Activated naive CD4-positive, alpha-beta T cell treated with anti-CD3 and anti-CD28 coated beads, Interleukin-2, amount 50 U/mL, for 24 hours (primary cell): ENCODE measurements at regions not wholly inside any gene's neighbourhood (a gene's known extent, or its start where the extent isn't known, plus 50 kb on each side); places are given as distances from the start of the nearest gene placed in this dataset.

Experiments
- H3K27ac Mint-ChIP-seq: one replicate; pipeline ENCODE4 v1.8.0; 2021; ENCODE audit warnings: mild to moderate bottlenecking, mixed read lengths
- H3K27me3 Mint-ChIP-seq: one replicate; pipeline ENCODE4 v1.8.0; 2021; ENCODE audit warnings: mixed read lengths
- H3K36me3 Mint-ChIP-seq: one replicate; pipeline ENCODE4 v1.8.0; 2021; ENCODE audit warnings: mixed read lengths
- H3K4me1 Mint-ChIP-seq: one replicate; pipeline ENCODE4 v1.8.0; 2021; ENCODE audit warnings: mixed read lengths
- H3K4me3 Mint-ChIP-seq: one replicate; pipeline ENCODE4 v1.8.0; 2021; ENCODE audit warnings: mild to moderate bottlenecking, mixed read lengths
- H3K9me3 Mint-ChIP-seq: one replicate; pipeline ENCODE4 v1.8.0; 2021; ENCODE audit warnings: mixed read lengths

- H3K9me3 Mint-ChIP-seq, result no peaks in the 10 kb centered on the region
- no peaks in the 10 kb centered on the region for H3K36me3 Mint-ChIP-seq
- no peak overlapping the region for H3K27ac Mint-ChIP-seq
- peaks cover 21% of the 10 kb centered on the region for H3K4me1 Mint-ChIP-seq
- H3K27me3 Mint-ChIP-seq, result no peaks in the 10 kb centered on the region
- H3K4me3 Mint-ChIP-seq, result no peak overlapping the region
Measured at GRCh38 chr6:111950661-111951496, 77.6 kb upstream of the FYN start.

GRCh38 chr6:111951497-111952085 lies 78.3 kb upstream of the FYN start:
- no peaks in the 10 kb centered on the region for H3K27me3 Mint-ChIP-seq
- H3K4me3 Mint-ChIP-seq, result no peak overlapping the region
- no peaks in the 10 kb centered on the region for H3K9me3 Mint-ChIP-seq
- peaks cover 21% of the 10 kb centered on the region for H3K4me1 Mint-ChIP-seq
- no peak overlapping the region for H3K27ac Mint-ChIP-seq
- H3K36me3 Mint-ChIP-seq, result no peaks in the 10 kb centered on the region

- no peaks in the 10 kb centered on the region for H3K9me3 Mint-ChIP-seq
- no peaks in the 10 kb centered on the region for H3K36me3 Mint-ChIP-seq
- H3K4me3 Mint-ChIP-seq, result no peak overlapping the region
- H3K27ac Mint-ChIP-seq, result no peak overlapping the region
- peaks cover 21% of the 10 kb centered on the region for H3K4me1 Mint-ChIP-seq
- H3K27me3 Mint-ChIP-seq, result no peaks in the 10 kb centered on the region
Measured at GRCh38 chr6:111952274-111952673, 79.0 kb upstream of the FYN start.

- H3K4me1 Mint-ChIP-seq, result peaks cover 21% of the 10 kb centered on the region
- no peaks in the 10 kb centered on the region for H3K36me3 Mint-ChIP-seq
- H3K4me3 Mint-ChIP-seq, result no peak overlapping the region
- H3K27me3 Mint-ChIP-seq, result no peaks in the 10 kb centered on the region
- no peaks in the 10 kb centered on the region for H3K9me3 Mint-ChIP-seq
- H3K27ac Mint-ChIP-seq, result no peak overlapping the region
Measured at GRCh38 chr6:111952821-111953540, 79.7 kb upstream of the FYN start.

GRCh38 chr6:111956098-111956497 lies 82.8 kb upstream of the FYN start:
- H3K4me1 Mint-ChIP-seq, result peaks cover 18% of the 10 kb centered on the region
- H3K36me3 Mint-ChIP-seq, result no peaks in the 10 kb centered on the region
- H3K4me3 Mint-ChIP-seq, result no peak overlapping the region
- H3K27ac Mint-ChIP-seq, result no peak overlapping the region
- H3K27me3 Mint-ChIP-seq, result no peaks in the 10 kb centered on the region
- H3K9me3 Mint-ChIP-seq, result no peaks in the 10 kb centered on the region

GRCh38 chr6:111957623-111958315 lies 84.5 kb upstream of the FYN start:
- Mint-ChIP-seq H3K27ac (no peak overlapping the region), H3K36me3 (no peaks in the 10 kb centered on the region), H3K4me3 (no peak overlapping the region), H3K4me1 (peaks cover 6% of the 10 kb centered on the region), H3K27me3 (no peaks in the 10 kb centered on the region), H3K9me3 (no peaks in the 10 kb centered on the region)

- no peak overlapping the region for H3K27ac Mint-ChIP-seq
- H3K36me3 Mint-ChIP-seq, result no peaks in the 10 kb centered on the region
- H3K27me3 Mint-ChIP-seq, result no peaks in the 10 kb centered on the region
- no peak overlapping the region for H3K4me3 Mint-ChIP-seq
- no peaks in the 10 kb centered on the region for H3K9me3 Mint-ChIP-seq
- no peaks in the 10 kb centered on the region for H3K4me1 Mint-ChIP-seq
Measured at GRCh38 chr6:111958534-111958933, 85.3 kb upstream of the FYN start.

GRCh38 chr6:111959766-111960165 lies 86.5 kb upstream of the FYN start:
- H3K36me3 Mint-ChIP-seq, result no peaks in the 10 kb centered on the region
- peak overlapping the region; percentile 6 for H3K27ac Mint-ChIP-seq
- no peaks in the 10 kb centered on the region for H3K27me3 Mint-ChIP-seq
- no peaks in the 10 kb centered on the region for H3K9me3 Mint-ChIP-seq
- H3K4me3 Mint-ChIP-seq, result no peak overlapping the region
- no peaks in the 10 kb centered on the region for H3K4me1 Mint-ChIP-seq

GRCh38 chr6:111967131-111967530 lies 86.8 kb upstream of the CCN6 start:
- Mint-ChIP-seq H3K4me3 (no peak overlapping the region), H3K36me3 (peaks cover 11% of the 10 kb centered on the region), H3K9me3 (peaks cover 9% of the 10 kb centered on the region), H3K27ac (no peak overlapping the region), H3K27me3 (no peaks in the 10 kb centered on the region), H3K4me1 (peaks cover 37% of the 10 kb centered on the region)

- peaks cover 9% of the 10 kb centered on the region for H3K9me3 Mint-ChIP-seq
- H3K36me3 Mint-ChIP-seq, result peaks cover 11% of the 10 kb centered on the region
- no peak overlapping the region for H3K4me3 Mint-ChIP-seq
- peak overlapping the region; percentile 15 for H3K27ac Mint-ChIP-seq
- H3K27me3 Mint-ChIP-seq, result no peaks in the 10 kb centered on the region
- H3K4me1 Mint-ChIP-seq, result peaks cover 70% of the 10 kb centered on the region
Measured at GRCh38 chr6:111970426-111970825, 83.5 kb upstream of the CCN6 start.

- Mint-ChIP-seq H3K36me3 (peaks cover 11% of the 10 kb centered on the region), H3K4me1 (peaks cover 73% of the 10 kb centered on the region), H3K4me3 (peak overlapping the region; percentile 53), H3K27me3 (no peaks in the 10 kb centered on the region), H3K9me3 (peaks cover 9% of the 10 kb centered on the region), H3K27ac (peak overlapping the region; percentile 86)
Measured at GRCh38 chr6:111971181-111971841, 82.6 kb upstream of the CCN6 start.

- Mint-ChIP-seq H3K27me3 (no peaks in the 10 kb centered on the region), H3K4me1 (peaks cover 77% of the 10 kb centered on the region), H3K27ac (peak overlapping the region; percentile 97), H3K9me3 (peaks cover 9% of the 10 kb centered on the region), H3K4me3 (peak overlapping the region; percentile 69), H3K36me3 (peaks cover 13% of the 10 kb centered on the region)
Measured at GRCh38 chr6:111971866-111972532, 81.9 kb upstream of the CCN6 start.

GRCh38 chr6:111972745-111973117 lies 81.2 kb upstream of the CCN6 start:
- peak overlapping the region; percentile 69 for H3K4me3 Mint-ChIP-seq
- H3K36me3 Mint-ChIP-seq, result peaks cover 13% of the 10 kb centered on the region
- no peaks in the 10 kb centered on the region for H3K27me3 Mint-ChIP-seq
- peaks cover 79% of the 10 kb centered on the region for H3K4me1 Mint-ChIP-seq
- H3K9me3 Mint-ChIP-seq, result peaks cover 9% of the 10 kb centered on the region
- H3K27ac Mint-ChIP-seq, result peak overlapping the region; percentile 97

- H3K27ac Mint-ChIP-seq, result peak overlapping the region; percentile 97
- H3K4me1 Mint-ChIP-seq, result peaks cover 80% of the 10 kb centered on the region
- peak overlapping the region; percentile 69 for H3K4me3 Mint-ChIP-seq
- no peaks in the 10 kb centered on the region for H3K27me3 Mint-ChIP-seq
- peaks cover 9% of the 10 kb centered on the region for H3K36me3 Mint-ChIP-seq
- H3K9me3 Mint-ChIP-seq, result peaks cover 9% of the 10 kb centered on the region
Measured at GRCh38 chr6:111973118-111973761, 80.7 kb upstream of the CCN6 start.
